ENCODE measurements at regions not wholly inside any gene's neighbourhood (a gene's known extent, or its start where the extent isn't known, plus 50 kb on each side); places are given as distances from the start of the nearest gene placed in this dataset.

DNA sequence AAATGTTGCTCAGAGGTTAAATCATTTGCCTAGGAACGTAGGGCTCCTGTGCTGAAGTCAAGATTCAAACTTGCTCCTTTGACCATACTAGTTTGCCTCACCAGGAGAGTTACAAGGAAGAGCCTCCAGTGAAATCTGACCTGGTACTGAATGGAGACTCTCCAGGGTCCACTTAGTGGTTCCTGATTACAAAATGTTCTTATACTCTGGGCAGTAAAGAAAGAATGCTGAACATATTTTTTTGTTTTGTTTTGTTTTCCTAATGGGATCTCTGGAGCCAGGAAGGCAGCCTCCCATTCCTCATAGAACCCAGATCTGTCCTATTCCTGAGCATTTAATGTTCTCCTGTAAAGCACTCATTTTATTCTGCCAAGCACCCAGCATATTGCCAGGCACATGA, 256.5 kb upstream of the CLINT1 start:
- Mint-ChIP-seq H3K9me3 (no peaks in the 10 kb centered on the region), H3K27ac (no peak overlapping the region), H3K36me3 (ENCODE audit: low read depth) (no peaks in the 10 kb centered on the region), H3K4me3 (no peak overlapping the region), H3K27me3 (peaks cover 39% of the 10 kb centered on the region), H3K4me1 (ENCODE audit: low read depth) (no peaks in the 10 kb centered on the region)
- no peak for DNase-seq
- Histone ChIP-seq H3K27ac (ENCODE audit: low read depth in 1 of 2, low read length in 2 of 2) (no peak overlapping the region), H3K4me3 (ENCODE audit: low read length) (no peak overlapping the region), H3K27me3 (ENCODE audit: control insufficient read depth in 1 of 2, insufficient read depth in 2 of 2, low read length in 2 of 2) (peaks cover 0 to 7% of the 10 kb centered on the region in 2 experiments), H3K9me3 (ENCODE audit: control insufficient read depth in 1 of 2, insufficient read depth in 1 of 2, low read length in 2 of 2) (no peaks in the 10 kb centered on the region), H3K36me3 (ENCODE audit: insufficient read depth, low read length) (no peaks in the 10 kb centered on the region), H3K4me1 (ENCODE audit: insufficient read depth, low read length) (no peaks in the 10 kb centered on the region)
- ChIA-PET POLR2A (no interaction called here), CTCF (no interaction called here)
- ATAC-seq (ENCODE audit: poor library complexity) = no peak
- intact Hi-C loops (cut with DNase I, micrococcal nuclease) = no loop called here
- no peak for TF ChIP-seq CTCF (IDR thresholded peaks at IDR 0.05)

DNA sequence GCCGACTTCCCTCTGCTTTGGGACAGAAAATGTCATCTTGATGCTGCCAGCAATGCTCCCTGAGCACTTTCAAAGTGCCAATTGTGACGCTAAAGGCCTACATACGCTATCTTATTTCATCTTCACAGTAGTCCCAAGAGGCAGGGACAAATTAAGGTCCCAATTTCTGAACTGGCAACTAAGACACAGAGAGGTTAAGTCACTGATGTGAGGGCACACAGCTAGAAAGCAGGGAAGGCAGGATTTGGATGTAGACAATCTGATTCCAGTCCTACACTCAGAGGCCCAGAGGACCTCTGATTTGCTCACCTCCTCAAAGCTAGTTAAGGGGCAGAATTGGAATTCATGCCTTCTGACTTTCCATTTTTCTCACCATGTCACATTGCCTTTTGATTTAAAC, 249.2 kb upstream of the CLINT1 start:
- Histone ChIP-seq H3K36me3 (ENCODE audit: insufficient read depth, low read length) (no peaks in the 10 kb centered on the region), H3K9me3 (ENCODE audit: control insufficient read depth in 1 of 2, insufficient read depth in 1 of 2, low read length in 2 of 2) (no peaks in the 10 kb centered on the region), H3K4me3 (ENCODE audit: low read length) (no peak overlapping the region), H3K27me3 (ENCODE audit: control insufficient read depth in 1 of 2, insufficient read depth in 2 of 2, low read length in 2 of 2) (peaks cover 0 to 3% of the 10 kb centered on the region in 2 experiments), H3K27ac (ENCODE audit: low read depth in 1 of 2, low read length in 2 of 2) (no peak overlapping the region), H3K4me1 (ENCODE audit: insufficient read depth, low read length) (no peaks in the 10 kb centered on the region)
- no peak for TF ChIP-seq CTCF (IDR thresholded peaks at IDR 0.05)
- Mint-ChIP-seq H3K27ac (no peak overlapping the region), H3K36me3 (ENCODE audit: low read depth) (no peaks in the 10 kb centered on the region), H3K27me3 (no peaks in the 10 kb centered on the region), H3K9me3 (no peaks in the 10 kb centered on the region), H3K4me3 (no peak overlapping the region), H3K4me1 (ENCODE audit: low read depth) (no peaks in the 10 kb centered on the region)
- CTCF ChIA-PET = no interaction called here
- ATAC-seq (ENCODE audit: poor library complexity) (no peak), DNase-seq (no peak)
- POLR2A ChIA-PET = no interaction called here
- intact Hi-C loops (cut with DNase I, micrococcal nuclease) = no loop called here

- no peak for TF ChIP-seq CTCF (IDR thresholded peaks at IDR 0.05)
- POLR2A ChIA-PET = no interaction called here
- Histone ChIP-seq H3K4me1 (ENCODE audit: insufficient read depth, low read length) (no peaks in the 10 kb centered on the region), H3K27me3 (ENCODE audit: control insufficient read depth in 1 of 2, insufficient read depth in 2 of 2, low read length in 2 of 2) (no peaks in the 10 kb centered on the region), H3K36me3 (ENCODE audit: insufficient read depth, low read length) (no peaks in the 10 kb centered on the region), H3K4me3 (ENCODE audit: low read length) (no peak overlapping the region), H3K27ac (ENCODE audit: low read depth in 1 of 2, low read length in 2 of 2) (no peak overlapping the region), H3K9me3 (ENCODE audit: control insufficient read depth in 1 of 2, insufficient read depth in 1 of 2, low read length in 2 of 2) (no peaks in the 10 kb centered on the region)
- H3K4me3 Mint-ChIP-seq = no peak overlapping the region
- DNase-seq (no peak), ATAC-seq (ENCODE audit: poor library complexity) (no peak)
- no peaks in the 10 kb centered on the region for H3K9me3 Mint-ChIP-seq
- H3K27ac Mint-ChIP-seq = no peak overlapping the region
- H3K4me1 Mint-ChIP-seq (ENCODE audit: low read depth) = no peaks in the 10 kb centered on the region
- intact Hi-C loops (cut with DNase I, micrococcal nuclease) = no loop called here
- H3K36me3 Mint-ChIP-seq (ENCODE audit: low read depth) = no peaks in the 10 kb centered on the region
- peaks cover under 1% of the 10 kb centered on the region for H3K27me3 Mint-ChIP-seq
- CTCF ChIA-PET = no interaction called here
Observed at GRCh38 chr5:158100373-158100888, 241.5 kb upstream of the CLINT1 start.

Data from CD4-positive, alpha-beta T cell (primary cell).